ENCODE measurements at regions not wholly inside any gene's neighbourhood (a gene's known extent, or its start where the extent isn't known, plus 50 kb on each side); places are given as distances from the start of the nearest gene placed in this dataset.

DNA sequence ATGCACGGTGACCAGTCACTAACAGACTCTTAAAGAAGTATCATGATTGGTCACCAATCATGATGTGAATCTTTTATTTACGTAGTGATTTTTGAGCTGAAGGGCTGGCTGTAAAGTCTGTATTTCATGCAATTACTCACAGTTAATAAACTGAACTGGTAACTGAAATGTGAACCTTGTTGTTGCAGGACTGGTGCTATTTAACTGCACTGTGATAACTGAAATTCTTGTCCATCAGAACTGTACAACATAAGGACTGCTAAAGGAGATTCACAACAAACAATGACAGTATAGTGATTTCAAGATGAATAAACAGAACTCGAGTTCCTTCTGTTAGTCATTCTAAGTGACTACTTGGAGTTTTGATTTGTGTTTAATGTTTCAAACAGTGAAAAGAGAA is 316.6 kb downstream of the TPBG start:
- DNase-seq, result no peak

- no peak for DNase-seq
Observed at GRCh38 chr6:82681119-82681714, 317.6 kb downstream of the TPBG start.

DNA sequence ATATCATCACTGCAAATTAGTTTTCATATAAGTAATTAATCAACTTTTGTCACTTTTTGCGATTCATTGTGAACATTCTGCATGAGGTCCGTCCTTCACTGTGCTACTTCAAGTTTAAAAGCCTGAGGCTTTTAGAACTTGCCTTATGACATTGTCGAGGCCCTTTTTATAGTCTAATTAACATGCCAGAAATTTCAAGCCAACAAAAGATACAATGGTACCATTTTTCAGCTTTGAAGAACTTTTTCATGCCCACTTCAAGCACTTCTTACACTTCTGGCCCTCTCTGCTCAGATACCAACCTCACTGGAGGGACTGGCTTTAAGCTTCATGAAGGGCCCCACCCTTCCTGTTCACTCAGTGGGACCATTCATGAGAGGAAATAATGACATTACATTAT is 323.1 kb downstream of the TPBG start:
- DNase-seq, result no peak

- DNase-seq, result no peak
Observed at GRCh38 chr6:82687855-82688254, 324.2 kb downstream of the TPBG start.

DNA sequence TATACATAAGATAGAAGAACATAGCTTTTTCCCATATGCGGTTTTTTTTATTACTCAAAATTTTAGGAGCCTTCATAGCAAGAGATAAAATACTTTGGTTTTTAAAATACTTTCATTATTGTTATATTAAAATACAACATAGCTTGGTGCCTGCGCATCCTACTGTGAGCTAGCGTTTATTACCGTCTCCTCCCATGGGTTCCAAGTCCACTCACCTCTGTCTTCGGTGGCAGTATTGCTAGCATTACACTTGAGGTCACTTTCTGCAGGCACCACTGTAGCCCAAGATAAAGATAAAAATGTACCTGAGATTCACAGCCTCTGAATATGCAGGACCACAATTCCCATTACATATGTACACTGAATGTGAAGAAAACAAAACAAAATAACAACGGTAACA is 326.7 kb downstream of the TPBG start:
- DNase-seq, result no peak

- no peak for DNase-seq
Observed at GRCh38 chr6:82691997-82692396, 328.4 kb downstream of the TPBG start.

DNA sequence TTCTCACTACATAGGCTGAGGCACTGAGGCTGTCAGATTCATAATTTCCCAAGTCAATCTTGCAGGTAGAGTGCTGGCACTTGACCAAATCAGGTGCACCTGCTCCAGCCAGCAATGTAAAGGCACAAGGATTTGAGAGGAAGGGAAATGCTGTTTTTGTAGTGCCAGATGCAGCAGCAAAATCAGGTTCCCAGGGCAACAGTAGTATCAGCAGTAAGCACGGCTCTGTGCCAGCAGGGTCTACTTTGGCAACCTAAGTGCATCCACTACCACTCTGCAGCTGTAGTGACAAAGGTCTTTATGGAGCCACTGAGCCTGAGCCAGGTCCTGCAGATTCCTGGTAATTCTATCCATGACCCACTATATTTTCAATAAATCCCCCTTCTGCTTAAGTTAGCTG is 329.5 kb downstream of the TPBG start:
- no peak for DNase-seq

DNA sequence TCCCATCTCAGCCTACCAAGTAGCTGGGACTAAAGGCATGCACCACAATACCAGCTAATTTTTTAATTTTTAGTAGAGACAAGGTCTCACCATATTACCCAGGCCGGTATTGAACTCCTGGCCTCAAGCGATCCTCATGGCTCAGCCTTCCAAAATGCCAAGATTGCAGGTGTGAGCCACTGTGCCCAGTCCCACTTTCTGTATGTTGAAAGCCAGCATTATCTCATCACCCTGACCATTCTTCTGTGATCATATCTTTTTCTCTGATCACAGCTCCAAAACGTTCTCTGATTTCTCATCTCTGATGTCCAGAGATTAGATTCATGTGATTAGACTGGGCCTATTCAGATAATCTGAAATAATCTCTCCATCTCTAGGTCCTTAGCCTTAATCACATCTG is 337.7 kb downstream of the TPBG start:
- DNase-seq, result no peak

DNA sequence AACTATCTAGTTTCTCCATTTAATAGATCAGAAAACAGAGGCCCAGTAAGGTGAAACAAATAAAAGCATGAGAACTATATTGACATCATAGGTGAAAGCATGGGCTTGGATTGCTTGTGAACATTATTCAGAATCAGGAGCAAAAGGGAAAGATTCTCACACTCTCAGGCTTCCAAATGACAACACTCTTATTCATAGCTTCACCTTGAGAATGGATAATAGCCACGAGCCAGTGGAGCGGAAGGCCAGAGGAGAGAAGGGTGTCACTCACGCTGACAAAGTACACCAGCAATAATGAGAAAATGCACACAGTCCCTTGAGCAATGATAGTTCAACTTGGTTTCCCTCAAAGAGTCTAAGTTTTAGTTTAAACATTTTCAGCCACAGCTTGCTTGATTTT is 339.0 kb downstream of the TPBG start:
- DNase-seq, result no peak

- no peak for DNase-seq
Observed at GRCh38 chr6:82703230-82703629, 339.6 kb downstream of the TPBG start.

GRCh38 chr6:82704045-82704444 is 340.4 kb downstream of the TPBG start:
- DNase-seq, result no peak

- no peak for DNase-seq
Observed at GRCh38 chr6:82705579-82705978, 342.0 kb downstream of the TPBG start.

DNA sequence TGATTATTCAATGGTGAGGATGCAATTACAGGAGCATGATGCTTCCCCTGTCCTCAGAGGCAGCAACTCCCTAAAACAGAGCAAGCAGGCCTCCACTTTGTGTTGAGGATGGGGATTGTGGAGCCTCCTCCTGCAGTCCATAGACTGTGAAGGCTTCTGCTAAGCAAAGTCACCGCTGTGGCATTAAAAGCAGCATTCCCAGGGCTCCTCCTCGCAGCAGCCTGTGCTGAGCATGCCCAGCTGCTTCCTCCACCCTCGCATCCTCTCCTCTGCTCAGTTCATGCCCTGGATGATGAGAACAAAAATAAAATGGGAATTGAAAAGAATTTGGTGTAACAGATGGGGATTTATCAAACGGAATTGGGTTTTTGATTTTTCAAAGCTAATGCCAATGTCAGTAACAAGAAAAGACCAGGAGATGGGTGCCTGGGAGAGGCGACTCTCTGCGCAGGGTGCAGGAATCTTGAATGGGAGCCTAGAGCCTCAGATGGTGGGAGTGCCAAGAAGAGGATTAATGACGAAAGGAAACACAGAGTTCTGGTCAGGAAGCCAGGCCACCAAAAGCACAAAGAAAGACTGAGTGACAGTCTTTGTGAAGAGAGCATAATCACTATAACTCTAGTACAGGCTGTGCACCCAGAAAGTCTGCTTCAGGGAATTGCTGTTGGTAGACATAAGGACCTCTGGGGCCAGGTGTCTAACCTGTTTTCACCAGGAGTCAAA is 347.6 kb downstream of the TPBG start:
- DNase-seq, result no peak

GRCh38 chr6:82711971-82712370 is 348.4 kb downstream of the TPBG start:
- no peak for DNase-seq

GRCh38 chr6:82712389-82712788 is 348.8 kb downstream of the TPBG start:
- no peak for DNase-seq

- DNase-seq, result no peak
Observed at GRCh38 chr6:82712826-82713225, 349.2 kb downstream of the TPBG start.

DNA sequence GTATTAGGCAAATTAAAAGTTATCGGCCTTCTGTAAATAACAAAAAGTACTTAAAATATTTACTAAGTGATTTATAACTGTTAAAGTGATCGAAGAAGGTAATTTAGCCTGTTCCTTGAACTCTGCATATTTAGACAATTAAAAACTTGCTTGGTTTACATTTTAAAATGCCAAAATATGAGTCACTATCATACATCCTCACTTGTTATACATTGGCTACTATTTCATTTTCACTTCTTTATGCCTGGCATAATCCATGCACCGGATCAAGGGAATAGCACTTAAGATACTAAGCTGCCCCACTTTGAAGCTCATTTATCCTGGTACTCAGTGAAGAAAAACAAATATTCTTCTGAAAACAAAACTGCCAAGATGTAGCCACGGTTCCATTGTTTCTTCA is 344.6 kb downstream of the UBE3D start:
- DNase-seq, result no peak

DNA sequence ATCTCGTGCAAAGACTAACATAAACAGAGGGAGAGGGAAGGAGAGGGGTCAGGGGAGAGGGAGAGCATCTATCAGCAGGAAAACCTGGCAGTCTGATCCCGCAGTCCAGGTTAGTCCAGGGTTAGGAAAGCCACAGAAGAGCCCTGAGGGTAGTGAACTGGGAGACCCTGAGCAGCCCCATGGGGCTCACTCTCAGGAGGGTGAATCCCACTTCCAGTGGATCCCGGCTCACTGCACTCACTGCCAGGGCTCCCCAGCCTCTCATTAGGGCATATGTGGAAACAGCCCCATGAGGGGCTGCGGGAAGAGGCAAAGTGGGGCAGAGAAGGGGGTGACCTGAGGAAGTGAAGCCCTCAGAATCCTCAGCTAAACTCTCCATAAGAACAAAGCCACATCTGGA is 329.9 kb downstream of the UBE3D start:
- DNase-seq, result no peak

- no peak for DNase-seq
Observed at GRCh38 chr6:82737965-82738364, 327.7 kb downstream of the UBE3D start.

DNA sequence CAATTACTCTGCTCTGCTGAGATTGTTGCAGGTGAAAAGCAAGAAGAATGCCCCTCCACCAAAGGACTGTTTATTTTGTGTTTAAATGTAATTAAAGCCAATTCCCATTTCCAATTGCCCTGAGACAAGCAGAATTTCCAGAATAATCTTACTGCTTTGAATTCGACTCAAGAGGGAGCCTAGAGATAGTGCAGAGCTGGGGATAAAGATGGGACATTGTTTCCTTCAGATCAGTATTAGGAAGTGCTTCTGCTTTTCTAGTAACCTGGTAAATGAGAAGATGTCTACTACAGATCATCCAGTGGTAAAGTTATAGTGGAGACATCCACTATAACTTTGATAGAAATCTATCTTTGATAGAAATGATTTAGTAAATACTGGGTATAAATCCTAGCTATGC is 326.9 kb downstream of the UBE3D start:
- DNase-seq, result no peak

- DNase-seq, result no peak
Observed at GRCh38 chr6:82739303-82739702, 326.3 kb downstream of the UBE3D start.

GRCh38 chr6:82740072-82740471 is 325.6 kb downstream of the UBE3D start:
- DNase-seq, result no peak

DNA sequence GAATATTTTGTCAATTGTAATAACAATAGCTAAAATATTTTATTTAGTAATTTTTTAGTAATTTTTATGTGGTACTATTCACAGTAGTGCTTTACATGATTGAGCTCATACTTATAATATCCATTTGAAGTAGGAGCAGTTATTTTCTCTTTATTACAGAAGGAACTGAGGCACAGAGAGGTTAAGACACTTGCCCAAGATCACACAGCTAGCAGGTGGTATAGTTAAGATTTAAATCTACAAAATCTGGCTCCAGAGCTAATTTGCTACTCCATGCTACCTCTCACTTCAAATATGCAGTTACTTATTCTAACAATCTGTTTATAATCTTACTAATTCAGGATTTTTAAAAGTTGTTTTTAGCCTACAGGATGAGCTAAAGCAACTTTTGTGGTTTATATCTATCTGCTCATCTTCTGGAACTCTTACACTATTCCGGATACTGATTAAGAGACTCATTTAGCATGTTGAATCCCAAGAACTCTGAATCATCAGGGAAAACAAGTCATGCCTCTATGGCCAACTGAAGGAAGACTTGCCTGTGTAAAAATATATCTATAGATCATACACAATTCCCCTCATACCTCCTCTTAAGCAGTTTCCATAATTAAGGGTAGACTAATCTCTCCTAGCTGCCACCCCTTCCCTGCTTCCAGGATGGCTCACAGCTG is 324.2 kb downstream of the UBE3D start:
- DNase-seq, result no peak

DNA sequence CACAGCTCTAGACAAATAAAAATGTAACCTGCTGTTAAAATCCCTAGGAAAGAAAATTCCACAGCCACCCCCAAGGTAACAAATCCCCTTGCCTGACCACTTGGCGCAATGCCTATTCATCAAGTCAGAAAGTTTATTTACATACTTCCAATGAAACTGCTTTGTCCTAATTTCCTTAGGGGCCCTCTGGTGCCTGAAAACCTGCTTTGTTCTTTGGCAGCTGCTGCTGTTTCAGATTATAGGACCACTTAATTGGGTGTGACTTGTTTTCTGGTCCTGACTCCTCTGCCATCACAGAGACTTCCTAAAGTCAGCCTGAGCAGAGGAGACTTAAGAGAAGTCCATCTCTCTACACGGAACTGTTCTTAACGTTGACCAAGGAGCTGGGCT is 323.6 kb downstream of the UBE3D start:
- no peak for DNase-seq

Data from stimulated activated CD4-positive, alpha-beta T cell treated with anti-CD3 and anti-CD28 coated beads, Interleukin-1b, Interleukin-23, amount 100 ng/mL, for 48 hours (primary cell).